Activated effector memory CD4-positive, alpha-beta T cell treated with anti-CD3 and anti-CD28 coated beads, Interleukin-2, amount 50 U/mL, for 16 hours (primary cell): ENCODE measurements at regions not wholly inside any gene's neighbourhood (a gene's known extent, or its start where the extent isn't known, plus 50 kb on each side); places are given as distances from the start of the nearest gene placed in this dataset.

Source experiments
- DNase-seq: peaks from one replicate; pipeline ENCODE4 v3.0.0-alpha.2; 2020

DNA sequence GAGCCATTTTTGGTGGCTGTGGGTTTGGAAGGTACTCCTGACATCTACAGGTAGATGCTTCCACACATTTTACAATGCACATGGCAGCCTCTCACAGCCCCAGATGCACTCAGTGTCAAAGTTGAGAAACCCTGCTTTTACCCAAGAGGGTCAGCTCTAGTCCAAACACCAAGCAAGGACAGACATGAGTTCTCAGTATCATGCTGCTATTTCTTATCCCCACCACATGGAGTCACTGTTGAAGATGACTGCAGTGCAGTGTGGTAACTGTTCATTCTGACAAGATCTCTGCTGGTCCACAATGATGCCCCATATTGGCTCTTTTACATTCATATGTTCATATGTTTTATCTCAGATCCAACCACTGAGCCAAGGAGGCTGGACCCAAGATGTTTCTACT is 50.5 kb upstream of the SALL1 start:
- no peak for DNase-seq
